ENCODE measurements at regions not wholly inside any gene's neighbourhood (a gene's known extent, or its start where the extent isn't known, plus 50 kb on each side); places are given as distances from the start of the nearest gene placed in this dataset.

DNA sequence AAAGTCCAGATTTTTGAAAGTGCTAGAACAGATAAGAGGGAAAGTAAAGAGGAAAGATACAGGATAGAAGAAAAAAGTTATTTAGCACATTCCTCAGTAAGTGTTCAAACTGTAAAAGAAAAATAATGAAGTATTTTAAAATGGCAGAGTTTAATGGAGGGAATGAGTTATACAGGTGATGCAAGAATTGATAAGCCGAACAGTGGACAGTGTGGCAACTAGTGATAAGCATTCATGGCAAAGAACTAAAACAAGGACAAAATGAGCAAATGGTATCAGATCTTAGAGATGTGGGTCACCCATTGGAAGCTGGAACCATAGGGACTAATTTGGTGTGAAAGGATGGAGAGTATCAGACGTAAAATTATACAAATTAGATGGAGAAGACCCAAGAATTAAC is 622.9 kb upstream of the SGO1 start:
- Histone ChIP-seq H3K27ac (ENCODE audit: low read depth, low read length) (no peak overlapping the region), H3K9me3 (ENCODE audit: control insufficient read depth, low read length) (no peaks in the 10 kb centered on the region), H3K9ac (ENCODE audit: extremely low read depth, low read length, poor library complexity, severe bottlenecking) (no peak overlapping the region), H3K27me3 (ENCODE audit: control insufficient read depth, insufficient read depth, low read length, poor library complexity, severe bottlenecking) (no peaks in the 10 kb centered on the region), H3K4me1 (ENCODE audit: control insufficient read depth, insufficient read depth, low read length) (no peaks in the 10 kb centered on the region), H3K4me3 (ENCODE audit: low read length) (no peak overlapping the region), H3K36me3 (ENCODE audit: control insufficient read depth, insufficient read depth, low read length) (no peaks in the 10 kb centered on the region)
- Mint-ChIP-seq H3K27me3 (ENCODE audit: insufficient read depth) (no peaks in the 10 kb centered on the region), H3K27ac (no peak overlapping the region), H3K4me1 (no peaks in the 10 kb centered on the region), H3K9me3 (no peaks in the 10 kb centered on the region), H3K36me3 (ENCODE audit: low read depth) (no peaks in the 10 kb centered on the region), H3K4me3 (no peak overlapping the region)
- TF ChIP-seq, protein P1, sequence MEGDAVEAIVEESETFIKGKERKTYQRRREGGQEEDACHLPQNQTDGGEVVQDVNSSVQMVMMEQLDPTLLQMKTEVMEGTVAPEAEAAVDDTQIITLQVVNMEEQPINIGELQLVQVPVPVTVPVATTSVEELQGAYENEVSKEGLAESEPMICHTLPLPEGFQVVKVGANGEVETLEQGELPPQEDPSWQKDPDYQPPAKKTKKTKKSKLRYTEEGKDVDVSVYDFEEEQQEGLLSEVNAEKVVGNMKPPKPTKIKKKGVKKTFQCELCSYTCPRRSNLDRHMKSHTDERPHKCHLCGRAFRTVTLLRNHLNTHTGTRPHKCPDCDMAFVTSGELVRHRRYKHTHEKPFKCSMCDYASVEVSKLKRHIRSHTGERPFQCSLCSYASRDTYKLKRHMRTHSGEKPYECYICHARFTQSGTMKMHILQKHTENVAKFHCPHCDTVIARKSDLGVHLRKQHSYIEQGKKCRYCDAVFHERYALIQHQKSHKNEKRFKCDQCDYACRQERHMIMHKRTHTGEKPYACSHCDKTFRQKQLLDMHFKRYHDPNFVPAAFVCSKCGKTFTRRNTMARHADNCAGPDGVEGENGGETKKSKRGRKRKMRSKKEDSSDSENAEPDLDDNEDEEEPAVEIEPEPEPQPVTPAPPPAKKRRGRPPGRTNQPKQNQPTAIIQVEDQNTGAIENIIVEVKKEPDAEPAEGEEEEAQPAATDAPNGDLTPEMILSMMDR (conservative IDR thresholded peaks at IDR 0.05) = no peak
- WGBS, 2 experiments (ENCODE audit: insufficient coverage in 1 of 2, insufficient read length in 1 of 2) = 92 to 100% methylated on average over 2 of the region's 2 CpGs
- no peak for DNase-seq

DNA sequence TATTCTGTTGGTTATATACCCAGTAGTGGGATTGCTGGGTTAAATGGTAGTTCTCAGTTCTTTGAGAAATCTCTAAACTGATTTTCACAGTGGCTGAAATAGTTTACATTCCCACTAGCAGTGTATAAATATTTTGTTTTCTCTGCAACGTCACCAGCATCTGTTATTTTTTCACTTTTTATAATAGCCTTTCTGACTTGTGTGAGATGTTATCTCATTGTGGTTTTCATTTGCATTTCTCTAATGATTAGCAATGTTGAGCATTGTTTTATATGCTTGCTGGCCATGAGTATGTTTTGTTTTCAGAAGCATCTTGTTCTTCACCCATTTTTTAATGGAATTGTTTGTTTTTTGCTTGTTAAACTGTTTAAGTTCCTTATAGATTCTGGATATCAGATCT is 612.7 kb upstream of the SGO1 start:
- H3K4me1 Mint-ChIP-seq = no peaks in the 10 kb centered on the region
- DNase-seq = no peak
- Histone ChIP-seq H3K4me3 (ENCODE audit: low read length) (no peak overlapping the region), H3K36me3 (ENCODE audit: control insufficient read depth, insufficient read depth, low read length) (no peaks in the 10 kb centered on the region), H3K4me1 (ENCODE audit: control insufficient read depth, insufficient read depth, low read length) (no peaks in the 10 kb centered on the region), H3K9ac (ENCODE audit: extremely low read depth, low read length, poor library complexity, severe bottlenecking) (no peak overlapping the region), H3K9me3 (ENCODE audit: control insufficient read depth, low read length) (peaks cover 4% of the 10 kb centered on the region), H3K27me3 (ENCODE audit: control insufficient read depth, insufficient read depth, low read length, poor library complexity, severe bottlenecking) (no peaks in the 10 kb centered on the region), H3K27ac (ENCODE audit: low read depth, low read length) (no peak overlapping the region)
- 85 to 100% methylated on average over 1 of the region's 1 CpG for WGBS, 2 experiments (ENCODE audit: insufficient coverage in 1 of 2, insufficient read length in 1 of 2)
- H3K36me3 Mint-ChIP-seq (ENCODE audit: low read depth) = no peaks in the 10 kb centered on the region
- TF ChIP-seq, protein P1 (conservative IDR thresholded peaks at IDR 0.05) = no peak
- no peak overlapping the region for H3K27ac Mint-ChIP-seq
- peaks cover 3% of the 10 kb centered on the region for H3K9me3 Mint-ChIP-seq
- no peaks in the 10 kb centered on the region for H3K27me3 Mint-ChIP-seq (ENCODE audit: insufficient read depth)
- no peak overlapping the region for H3K4me3 Mint-ChIP-seq

DNA sequence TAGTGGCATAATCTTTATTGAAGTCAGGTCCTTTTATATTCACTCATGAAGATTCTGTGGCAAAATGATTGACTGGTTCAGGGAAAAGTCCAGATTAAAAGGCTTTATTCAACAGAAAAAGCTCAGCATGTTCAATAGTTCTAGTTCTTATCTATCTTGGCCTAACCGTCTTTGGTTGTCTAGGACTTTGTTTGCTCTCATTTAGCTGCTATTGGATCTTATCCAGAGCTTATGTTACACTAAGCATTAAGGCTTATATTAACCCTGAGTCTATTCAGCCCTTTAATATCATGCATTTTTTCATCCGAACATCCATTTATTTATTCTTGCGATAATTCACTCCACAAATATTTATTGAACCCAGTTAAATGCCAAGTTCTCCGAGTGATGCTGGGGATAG is 601.0 kb upstream of the SGO1 start:
- Histone ChIP-seq H3K9ac (ENCODE audit: extremely low read depth, low read length, poor library complexity, severe bottlenecking) (no peak overlapping the region), H3K36me3 (ENCODE audit: control insufficient read depth, insufficient read depth, low read length) (no peaks in the 10 kb centered on the region), H3K27me3 (ENCODE audit: control insufficient read depth, insufficient read depth, low read length, poor library complexity, severe bottlenecking) (no peaks in the 10 kb centered on the region), H3K27ac (ENCODE audit: low read depth, low read length) (no peak overlapping the region), H3K9me3 (ENCODE audit: control insufficient read depth, low read length) (no peaks in the 10 kb centered on the region), H3K4me1 (ENCODE audit: control insufficient read depth, insufficient read depth, low read length) (no peaks in the 10 kb centered on the region), H3K4me3 (ENCODE audit: low read length) (no peak overlapping the region)
- H3K27me3 Mint-ChIP-seq (ENCODE audit: insufficient read depth) = no peaks in the 10 kb centered on the region
- no peaks in the 10 kb centered on the region for H3K4me1 Mint-ChIP-seq
- no peak overlapping the region for H3K27ac Mint-ChIP-seq
- DNase-seq = no peak
- TF ChIP-seq, protein P1 (conservative IDR thresholded peaks at IDR 0.05) = no peak
- no peak overlapping the region for H3K4me3 Mint-ChIP-seq
- peaks cover 4% of the 10 kb centered on the region for H3K9me3 Mint-ChIP-seq
- WGBS, 2 experiments (ENCODE audit: insufficient coverage in 1 of 2, insufficient read length in 1 of 2) = 88 to 91% methylated on average over 3 to 4 of the region's 4 CpGs
- H3K36me3 Mint-ChIP-seq (ENCODE audit: low read depth) = no peaks in the 10 kb centered on the region

Measured in endodermal cell (in vitro differentiated cells).